GM23338 (cell line): ENCODE measurements at regions not wholly inside any gene's neighbourhood (a gene's known extent, or its start where the extent isn't known, plus 50 kb on each side); places are given as distances from the start of the nearest gene placed in this dataset.

ENCODE experiments used
- ATAC-seq: fragments of 200-7000 bp; cut with Tn5 transposase; 3 replicates; pipeline ENCODE4 v1.9.1; 2020
- DNase-seq: peaks from one replicate; pipeline ENCODE4 v3.0.0-alpha.2; 2015; ENCODE audit warnings: low spot score
- H2AFZ ChIP-seq: fragments of 200-600 bp; sonication (generic); 2 replicates; pipeline ENCODE4 v1.8.0; 2016; ENCODE audit warnings: antibody characterized with exemption, mild to moderate bottlenecking, moderate library complexity
- H3F3A ChIP-seq: fragments of 200-600 bp; sonication (generic); replicated peaks from 2 replicates; pipeline ENCODE4 v1.8.0; 2017; ENCODE audit warnings: antibody characterized with exemption, mixed run types, low read depth
- H3K27ac ChIP-seq: fragments of 200-600 bp; sonication (generic); 2 replicates; pipeline ENCODE4 v1.6.1; 2016; ENCODE audit warnings: low read depth
- H3K27me3 ChIP-seq: fragments of 200-600 bp; sonication (generic); 2 replicates; pipeline ENCODE4 v1.8.0; 2016; ENCODE audit warnings: mild to moderate bottlenecking, mixed run types, moderate library complexity; ENCODE audit not compliant: insufficient read depth
- H3K36me3 ChIP-seq: fragments of 200-600 bp; sonication (generic); 2 replicates; pipeline ENCODE4 v1.8.0; 2016; ENCODE audit warnings: mild to moderate bottlenecking; ENCODE audit not compliant: insufficient read depth
- H3K4me1 ChIP-seq: fragments of 200-600 bp; sonication (generic); 2 replicates; pipeline ENCODE4 v1.8.0; 2016; ENCODE audit warnings: mild to moderate bottlenecking, moderate library complexity; ENCODE audit not compliant: insufficient read depth
- H3K4me2 ChIP-seq: fragments of 200-600 bp; sonication (generic); 2 replicates; pipeline ENCODE4 v1.7.1; 2017; ENCODE audit warnings: mixed run types
- H3K4me3 ChIP-seq: fragments of 200-600 bp; sonication (generic); 2 replicates; pipeline ENCODE4 v1.6.1; 2016; ENCODE audit warnings: mixed run types
- H3K79me2 ChIP-seq: fragments of 200-600 bp; sonication (generic); replicated peaks from 2 replicates; pipeline ENCODE4 v1.8.0; 2017; ENCODE audit warnings: mild to moderate bottlenecking; ENCODE audit not compliant: insufficient read depth
- H3K9me2 ChIP-seq: fragments of 200-600 bp; sonication (generic); 2 replicates; pipeline ENCODE4 v1.8.0; 2017; ENCODE audit not compliant: insufficient read depth
- H4K20me1 ChIP-seq: fragments of 200-600 bp; sonication (generic); replicated peaks from 2 replicates; pipeline ENCODE4 v1.8.0; 2017; ENCODE audit warnings: mild to moderate bottlenecking; ENCODE audit not compliant: insufficient read depth
- H3K27ac Mint-ChIP-seq: 2 replicates; pipeline ENCODE4 v1.8.0; 2020; ENCODE audit warnings: inconsistent platforms, mild to moderate bottlenecking, moderate library complexity, mixed read lengths
- H3K27me3 Mint-ChIP-seq: 3 replicates; pipeline ENCODE4 v1.8.0; 2022; ENCODE audit warnings: low read depth, mild to moderate bottlenecking, moderate library complexity, mixed read lengths, inconsistent platforms; ENCODE audit not compliant: insufficient read depth, poor library complexity
- H3K36me3 Mint-ChIP-seq: 3 replicates; pipeline ENCODE4 v1.8.0; 2021; ENCODE audit warnings: low read depth, mild to moderate bottlenecking, inconsistent platforms, moderate library complexity, mixed read lengths
- H3K4me1 Mint-ChIP-seq: 3 replicates; pipeline ENCODE4 v1.8.0; 2020; ENCODE audit warnings: mild to moderate bottlenecking, inconsistent platforms, mixed read lengths
- H3K4me3 Mint-ChIP-seq: 3 replicates; pipeline ENCODE4 v1.8.0; 2021; ENCODE audit warnings: moderate library complexity, mild to moderate bottlenecking, inconsistent platforms, mixed read lengths
- H3K9me3 Mint-ChIP-seq: 3 replicates; pipeline ENCODE4 v1.8.0; 2020; ENCODE audit warnings: moderate library complexity, mild to moderate bottlenecking, inconsistent platforms, mixed read lengths
- EZH2 ChIP-seq: fragments of 200-600 bp; sonication (generic); IDR thresholded peaks from one replicate; pipeline ENCODE4 v1.8.0; 2017; ENCODE audit warnings: antibody characterized with exemption, mild to moderate bottlenecking, low read depth; ENCODE audit not compliant: unreplicated experiment
- EZH2phosphoT487 ChIP-seq: fragments of 200-600 bp; sonication (generic); IDR thresholded peaks from one replicate; pipeline ENCODE4 v1.8.1; 2018; ENCODE audit warnings: antibody characterized with exemption; ENCODE audit not compliant: unreplicated experiment
- JUNB ChIP-seq: IDR thresholded peaks from one replicate; pipeline ENCODE4 v1.6.1; 2016; ENCODE audit warnings: antibody characterized with exemption; ENCODE audit not compliant: unreplicated experiment
- NANOG ChIP-seq: IDR thresholded peaks from 2 replicates; pipeline ENCODE4 v1.6.1; 2016; ENCODE audit warnings: antibody characterized with exemption, borderline replicate concordance
- POLR2AphosphoS5 ChIP-seq: IDR thresholded peaks from 2 replicates; pipeline ENCODE4 v1.6.1; 2016; ENCODE audit warnings: antibody characterized with exemption, low read depth
- REST ChIP-seq: IDR thresholded peaks from one replicate; pipeline ENCODE4 v1.6.1; 2018; ENCODE audit warnings: antibody characterized with exemption; ENCODE audit not compliant: unreplicated experiment
- STAT1 ChIP-seq: IDR thresholded peaks from one replicate; pipeline ENCODE4 v1.6.1; 2016; ENCODE audit warnings: antibody characterized with exemption; ENCODE audit not compliant: unreplicated experiment
- ZNF331 ChIP-seq: fragments of 250-450 bp; sonication (Bioruptor Pico); IDR thresholded peaks from 2 replicates; pipeline ENCODE4 v1.5.0; 2020; ENCODE audit warnings: low read depth, mild to moderate bottlenecking, moderate library complexity
- TF ChIP-seq, protein P1 (sequence below), 2 experiments: fragments of 200-600 bp in 1 of 2; sonication (generic) in 1 of 2; conservative IDR thresholded peaks; 2 replicates each; pipeline versions ENCODE4 v1.5.1 to v1.6.1; 2016 to 2017; ENCODE audit warnings: antibody characterized with exemption in 2 of 2, low read depth in 2 of 2, mild to moderate bottlenecking in 2 of 2, moderate library complexity in 1 of 2
- TF ChIP-seq, protein P2 (sequence below): IDR thresholded peaks from 2 replicates; pipeline ENCODE4 v1.6.1; 2016; ENCODE audit warnings: antibody characterized with exemption

DNA sequence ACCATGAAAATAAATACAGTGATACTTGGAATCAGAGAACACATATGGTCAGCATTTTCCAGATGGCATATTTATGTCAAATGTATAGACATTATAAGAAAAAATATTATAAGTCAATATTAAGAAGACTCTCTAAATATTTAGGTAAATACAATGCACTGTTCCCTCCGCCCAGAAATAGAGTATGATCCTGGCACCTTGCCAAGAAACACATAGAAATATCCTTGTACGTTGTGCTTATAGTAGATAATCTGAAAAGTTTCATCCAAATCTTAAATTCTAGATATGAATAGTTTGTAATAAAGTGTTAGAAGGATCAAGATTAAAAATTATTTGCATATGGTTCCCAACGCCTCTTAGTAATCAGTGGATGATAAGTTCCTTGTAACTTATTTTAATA lies 645.8 kb upstream of the GJE1 start:
- no peak overlapping the region for H2AFZ ChIP-seq
- Mint-ChIP-seq H3K4me1 (peaks cover 4% of the 10 kb centered on the region; the same call in 1 of the 3 replicates), H3K27me3 (peaks cover 3% of the 10 kb centered on the region), H3K27ac (no peak overlapping the region), H3K9me3 (peaks cover 9% of the 10 kb centered on the region; the same call in 2 of the 3 replicates), H3K4me3 (no peak overlapping the region), H3K36me3 (peaks cover 6% of the 10 kb centered on the region; the same call in 2 of the 3 replicates)
- TF ChIP-seq NANOG (no peak), EZH2 (no peak), JUNB (no peak), EZH2phosphoT487 (no peak), REST (no peak), ZNF331 (no peak), POLR2AphosphoS5 (no peak), STAT1 (no peak)
- TF ChIP-seq, protein P1, sequence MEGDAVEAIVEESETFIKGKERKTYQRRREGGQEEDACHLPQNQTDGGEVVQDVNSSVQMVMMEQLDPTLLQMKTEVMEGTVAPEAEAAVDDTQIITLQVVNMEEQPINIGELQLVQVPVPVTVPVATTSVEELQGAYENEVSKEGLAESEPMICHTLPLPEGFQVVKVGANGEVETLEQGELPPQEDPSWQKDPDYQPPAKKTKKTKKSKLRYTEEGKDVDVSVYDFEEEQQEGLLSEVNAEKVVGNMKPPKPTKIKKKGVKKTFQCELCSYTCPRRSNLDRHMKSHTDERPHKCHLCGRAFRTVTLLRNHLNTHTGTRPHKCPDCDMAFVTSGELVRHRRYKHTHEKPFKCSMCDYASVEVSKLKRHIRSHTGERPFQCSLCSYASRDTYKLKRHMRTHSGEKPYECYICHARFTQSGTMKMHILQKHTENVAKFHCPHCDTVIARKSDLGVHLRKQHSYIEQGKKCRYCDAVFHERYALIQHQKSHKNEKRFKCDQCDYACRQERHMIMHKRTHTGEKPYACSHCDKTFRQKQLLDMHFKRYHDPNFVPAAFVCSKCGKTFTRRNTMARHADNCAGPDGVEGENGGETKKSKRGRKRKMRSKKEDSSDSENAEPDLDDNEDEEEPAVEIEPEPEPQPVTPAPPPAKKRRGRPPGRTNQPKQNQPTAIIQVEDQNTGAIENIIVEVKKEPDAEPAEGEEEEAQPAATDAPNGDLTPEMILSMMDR (conservative IDR thresholded peaks at IDR 0.05; ENCODE audit: low read depth in 2 of 2): no peak
- TF ChIP-seq, protein P2, sequence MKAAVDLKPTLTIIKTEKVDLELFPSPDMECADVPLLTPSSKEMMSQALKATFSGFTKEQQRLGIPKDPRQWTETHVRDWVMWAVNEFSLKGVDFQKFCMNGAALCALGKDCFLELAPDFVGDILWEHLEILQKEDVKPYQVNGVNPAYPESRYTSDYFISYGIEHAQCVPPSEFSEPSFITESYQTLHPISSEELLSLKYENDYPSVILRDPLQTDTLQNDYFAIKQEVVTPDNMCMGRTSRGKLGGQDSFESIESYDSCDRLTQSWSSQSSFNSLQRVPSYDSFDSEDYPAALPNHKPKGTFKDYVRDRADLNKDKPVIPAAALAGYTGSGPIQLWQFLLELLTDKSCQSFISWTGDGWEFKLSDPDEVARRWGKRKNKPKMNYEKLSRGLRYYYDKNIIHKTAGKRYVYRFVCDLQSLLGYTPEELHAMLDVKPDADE: no peak
- H3K36me3 ChIP-seq: no peaks in the 10 kb centered on the region
- peaks cover 7% of the 10 kb centered on the region; the same call in 1 of the 2 replicates for H3K9me2 ChIP-seq
- H3K4me3 ChIP-seq: no peak overlapping the region
- no peaks in the 10 kb centered on the region for H3F3A ChIP-seq
- H3K4me2 ChIP-seq: no peak overlapping the region
- ATAC-seq (no peak), DNase-seq (no peak)
- H3K4me1 ChIP-seq: no peaks in the 10 kb centered on the region
- no peaks in the 10 kb centered on the region for H3K27me3 ChIP-seq
- no peaks in the 10 kb centered on the region for H3K79me2 ChIP-seq
- H3K27ac ChIP-seq: no peak overlapping the region
- no peaks in the 10 kb centered on the region for H4K20me1 ChIP-seq

GRCh38 chr6:141484711-141485110 lies 648.0 kb upstream of the GJE1 start:
- no peak for ATAC-seq

More at GRCh38 chr6:141484711-141485110, 648.0 kb upstream of the GJE1 start:
- no peaks in the 10 kb centered on the region for H3F3A ChIP-seq
- no peak for TF ChIP-seq REST
- no peaks in the 10 kb centered on the region for H3K27me3 Mint-ChIP-seq
- H3K27me3 ChIP-seq: no peaks in the 10 kb centered on the region
- peaks cover 4% of the 10 kb centered on the region; the same call in 1 of the 3 replicates for H3K4me1 Mint-ChIP-seq
- no peak overlapping the region for H3K4me3 ChIP-seq
- H3K4me1 ChIP-seq: no peaks in the 10 kb centered on the region
- H2AFZ ChIP-seq: no peak overlapping the region; the same call in 1 of the 2 replicates
- H4K20me1 ChIP-seq: no peaks in the 10 kb centered on the region
- peaks cover 3% of the 10 kb centered on the region; the same call in 1 of the 3 replicates for H3K9me3 Mint-ChIP-seq
- H3K27ac Mint-ChIP-seq: no peak overlapping the region
- no peak overlapping the region for H3K4me2 ChIP-seq
- H3K36me3 Mint-ChIP-seq: peaks cover 3% of the 10 kb centered on the region; the same call in 2 of the 3 replicates
- no peak for DNase-seq
- H3K9me2 ChIP-seq: no peaks in the 10 kb centered on the region; the same call in 1 of the 2 replicates
- no peak overlapping the region for H3K27ac ChIP-seq
- H3K79me2 ChIP-seq: no peaks in the 10 kb centered on the region
- no peak overlapping the region for H3K4me3 Mint-ChIP-seq
- H3K36me3 ChIP-seq: no peaks in the 10 kb centered on the region
